ENCODE measurements at regions not wholly inside any gene's neighbourhood (a gene's known extent, or its start where the extent isn't known, plus 50 kb on each side); places are given as distances from the start of the nearest gene placed in this dataset.

DNA sequence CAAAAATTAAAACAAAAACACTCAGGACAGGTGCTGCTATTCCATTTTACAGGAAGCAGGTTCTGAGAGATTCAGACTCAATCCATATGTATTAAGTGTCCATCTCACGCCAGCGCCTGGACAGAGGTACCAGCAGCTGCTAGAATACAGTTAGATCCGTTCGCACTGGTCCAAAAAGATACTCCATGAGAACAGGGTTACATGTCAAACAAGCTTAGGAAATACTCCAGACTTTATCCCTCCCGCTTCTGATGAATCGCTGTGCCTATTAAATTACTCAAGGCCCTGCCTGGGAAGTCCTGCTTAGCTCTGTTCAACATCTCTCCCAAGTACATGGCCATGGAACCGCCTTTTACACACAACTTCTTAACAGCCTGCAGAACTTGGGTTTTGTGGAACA, 50.2 kb upstream of the SLC35C1 start:
- TF ChIP-seq, protein P1, sequence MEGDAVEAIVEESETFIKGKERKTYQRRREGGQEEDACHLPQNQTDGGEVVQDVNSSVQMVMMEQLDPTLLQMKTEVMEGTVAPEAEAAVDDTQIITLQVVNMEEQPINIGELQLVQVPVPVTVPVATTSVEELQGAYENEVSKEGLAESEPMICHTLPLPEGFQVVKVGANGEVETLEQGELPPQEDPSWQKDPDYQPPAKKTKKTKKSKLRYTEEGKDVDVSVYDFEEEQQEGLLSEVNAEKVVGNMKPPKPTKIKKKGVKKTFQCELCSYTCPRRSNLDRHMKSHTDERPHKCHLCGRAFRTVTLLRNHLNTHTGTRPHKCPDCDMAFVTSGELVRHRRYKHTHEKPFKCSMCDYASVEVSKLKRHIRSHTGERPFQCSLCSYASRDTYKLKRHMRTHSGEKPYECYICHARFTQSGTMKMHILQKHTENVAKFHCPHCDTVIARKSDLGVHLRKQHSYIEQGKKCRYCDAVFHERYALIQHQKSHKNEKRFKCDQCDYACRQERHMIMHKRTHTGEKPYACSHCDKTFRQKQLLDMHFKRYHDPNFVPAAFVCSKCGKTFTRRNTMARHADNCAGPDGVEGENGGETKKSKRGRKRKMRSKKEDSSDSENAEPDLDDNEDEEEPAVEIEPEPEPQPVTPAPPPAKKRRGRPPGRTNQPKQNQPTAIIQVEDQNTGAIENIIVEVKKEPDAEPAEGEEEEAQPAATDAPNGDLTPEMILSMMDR (IDR thresholded peaks at IDR 0.05; ENCODE audit: insufficient read depth, low read depth, low read length, missing control alignments) = no peak
- no peak overlapping the region for H3K4me3 ChIP-seq (ENCODE audit: low read length)
- no peak for DNase-seq (ENCODE audit: low read depth)

DNA sequence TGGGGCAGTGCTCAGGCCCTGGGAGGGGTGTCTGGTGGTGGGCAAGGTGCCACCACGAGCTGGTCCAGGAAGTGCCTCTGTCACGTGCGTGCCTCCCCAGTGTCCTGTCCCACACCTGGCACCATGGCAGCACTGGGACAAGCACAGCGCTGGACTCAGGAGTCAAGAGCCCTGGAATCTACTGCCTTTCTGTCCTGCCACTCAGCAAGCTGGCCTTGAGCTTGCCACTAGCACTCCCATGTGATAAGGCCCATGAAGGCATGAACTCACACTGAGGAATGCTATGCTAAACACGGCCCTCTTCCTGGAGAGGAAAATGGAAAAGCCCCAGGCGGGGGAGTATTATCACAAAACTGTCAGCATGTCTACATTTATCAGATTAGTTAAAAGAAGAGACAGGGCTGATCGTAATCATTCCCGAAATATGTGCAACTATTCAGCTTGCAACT, 50.7 kb upstream of the SLC35C1 start:
- DNase-seq (ENCODE audit: low read depth) = no peak

DNA sequence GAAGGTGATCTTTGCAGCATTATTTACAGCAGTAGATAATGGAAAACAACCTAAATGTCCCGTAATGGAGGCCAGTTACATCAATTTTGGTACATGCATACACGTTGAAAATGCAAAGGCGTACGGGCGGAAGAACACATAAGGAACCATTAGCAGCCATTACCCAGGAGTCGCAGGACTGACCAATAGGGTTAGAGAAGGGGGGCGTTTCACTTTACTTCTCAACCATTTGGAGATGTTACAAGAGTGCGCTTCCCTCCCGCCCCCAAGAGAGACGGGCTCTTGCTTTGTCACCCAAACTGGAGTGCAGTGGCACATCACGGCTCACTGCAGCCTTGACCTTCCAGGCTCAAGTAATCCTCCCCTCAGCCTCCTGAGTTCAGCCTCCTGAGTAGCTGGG, 52.8 kb upstream of the SLC35C1 start:
- TF ChIP-seq, protein P1 (IDR thresholded peaks at IDR 0.05; ENCODE audit: insufficient read depth, low read depth, low read length, missing control alignments) = no peak
- DNase-seq (ENCODE audit: low read depth) = no peak
- no peak overlapping the region for H3K4me3 ChIP-seq (ENCODE audit: low read length)

More for the DNA sequence above, 50.7 kb upstream of the SLC35C1 start:
- TF ChIP-seq, protein P1 (IDR thresholded peaks at IDR 0.05; ENCODE audit: insufficient read depth, low read depth, low read length, missing control alignments) = no peak
- H3K4me3 ChIP-seq (ENCODE audit: low read length) = no peak overlapping the region

DNA sequence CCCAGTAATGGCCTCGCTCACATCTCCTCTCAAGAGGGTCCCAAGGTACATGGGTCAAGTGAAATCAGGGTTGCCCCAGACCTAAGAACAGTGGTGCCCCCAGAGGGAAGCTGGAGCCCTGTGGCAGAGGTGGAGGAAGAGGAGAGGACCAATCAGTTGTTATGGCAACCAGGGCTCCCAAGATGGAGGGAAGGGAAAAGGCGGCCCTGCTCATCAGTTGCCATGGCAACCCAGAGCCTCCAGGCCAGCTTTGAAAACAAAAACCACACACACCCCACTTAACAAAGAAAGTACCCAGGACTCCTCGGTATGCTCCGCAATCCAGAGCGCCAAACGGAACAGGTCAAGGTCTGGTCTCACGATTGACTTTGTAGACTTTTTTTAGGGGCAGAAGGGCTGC, 53.5 kb upstream of the SLC35C1 start:
- TF ChIP-seq, protein P1 (IDR thresholded peaks at IDR 0.05; ENCODE audit: insufficient read depth, low read depth, low read length, missing control alignments) = no peak
- H3K4me3 ChIP-seq (ENCODE audit: low read length) = no peak overlapping the region
- DNase-seq (ENCODE audit: low read depth) = no peak

DNA sequence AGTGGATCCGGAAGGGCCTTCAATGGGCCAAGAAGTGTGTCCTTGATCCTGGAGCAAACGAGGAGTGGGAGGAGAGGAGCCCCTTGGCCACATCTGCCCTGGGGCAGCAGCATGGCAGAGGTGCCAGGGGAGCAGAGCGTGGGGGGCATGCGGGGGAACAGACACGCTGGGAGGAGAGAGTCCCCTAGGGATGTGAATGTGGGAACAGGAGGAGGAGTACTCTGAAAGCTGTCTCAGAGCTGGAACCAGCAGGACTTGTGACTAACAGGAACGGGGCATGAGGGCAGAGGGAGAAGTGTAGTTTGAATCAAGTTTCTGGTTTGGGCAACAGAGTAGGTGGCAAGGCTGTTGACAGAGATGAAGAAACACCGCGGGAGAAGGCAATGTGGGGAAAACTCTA, 54.5 kb upstream of the SLC35C1 start:
- TF ChIP-seq, protein P1 (IDR thresholded peaks at IDR 0.05; ENCODE audit: insufficient read depth, low read depth, low read length, missing control alignments) = no peak
- DNase-seq (ENCODE audit: low read depth) = no peak

DNA sequence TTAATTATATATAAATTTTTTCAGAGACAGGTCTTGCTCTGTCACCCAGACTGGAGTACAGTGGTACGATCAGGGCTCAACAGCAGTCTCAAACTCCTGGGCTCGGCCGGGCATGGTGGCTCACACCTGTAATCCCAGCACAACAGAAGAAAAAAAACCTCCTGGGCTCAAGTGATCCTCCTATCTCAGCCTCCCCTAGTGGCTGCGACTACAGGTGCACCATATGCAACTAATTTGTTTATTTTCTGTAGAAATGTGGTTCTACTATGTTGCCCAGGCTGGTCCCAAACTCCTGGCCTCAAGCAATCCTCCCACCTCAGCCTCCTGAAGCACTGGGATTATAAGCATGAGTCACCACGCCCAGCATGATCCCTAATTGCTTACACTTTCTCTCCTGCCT, 56.1 kb upstream of the SLC35C1 start:
- TF ChIP-seq, protein P1 (IDR thresholded peaks at IDR 0.05; ENCODE audit: insufficient read depth, low read depth, low read length, missing control alignments) = no peak
- no peak overlapping the region for H3K4me3 ChIP-seq (ENCODE audit: low read length)
- no peak for DNase-seq (ENCODE audit: low read depth)

More for the DNA sequence above, 54.5 kb upstream of the SLC35C1 start:
- no peak overlapping the region for H3K4me3 ChIP-seq (ENCODE audit: low read length)

DNA sequence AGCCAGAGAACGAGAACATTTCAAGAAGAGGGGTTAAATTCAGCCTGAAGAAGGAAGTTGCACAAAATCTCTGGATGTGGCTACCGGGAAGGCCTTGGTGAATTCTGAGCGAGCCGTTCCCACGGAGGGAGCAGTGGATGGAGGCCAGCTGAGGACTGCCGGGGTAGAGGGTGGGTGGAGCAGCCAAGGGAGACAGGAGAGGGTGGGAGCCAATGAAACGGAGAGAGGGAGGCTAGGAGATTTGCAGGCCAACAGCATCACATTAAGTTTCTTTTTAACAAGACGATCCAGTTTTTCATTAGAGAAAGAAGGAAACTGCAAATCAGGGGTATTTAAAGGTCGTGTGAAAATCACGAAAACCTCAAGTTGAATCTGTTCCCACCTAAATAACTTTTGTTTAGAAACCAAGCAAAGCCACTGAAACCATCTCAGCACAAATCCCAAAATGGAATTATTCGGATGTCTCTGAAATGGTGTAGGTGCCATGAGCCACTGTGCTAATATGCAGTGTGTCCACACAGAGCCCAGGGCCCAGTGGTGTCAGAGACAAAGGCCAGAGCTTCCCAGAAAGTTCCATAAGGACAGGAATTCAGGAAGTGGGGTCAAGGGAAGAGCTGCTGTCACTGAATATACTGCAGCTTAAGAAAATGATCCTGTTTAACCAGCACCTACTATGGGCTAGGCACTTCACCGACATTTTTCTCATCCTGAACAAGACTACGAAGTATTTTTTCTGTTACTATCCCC, 59.7 kb upstream of the SLC35C1 start:
- TF ChIP-seq, protein P1 (IDR thresholded peaks at IDR 0.05; ENCODE audit: insufficient read depth, low read depth, low read length, missing control alignments) = no peak
- no peak for DNase-seq (ENCODE audit: low read depth)
- H3K4me3 ChIP-seq (ENCODE audit: low read length) = no peak overlapping the region
